ENCODE measurements at regions not wholly inside any gene's neighbourhood (a gene's known extent, or its start where the extent isn't known, plus 50 kb on each side); places are given as distances from the start of the nearest gene placed in this dataset.

GRCh38 chr2:221203125-221203524 is 369.0 kb downstream of the EPHA4 start:
- TF ChIP-seq ZNF512 (tag; IDR thresholded peaks at IDR 0.05) (no peak), POLR3A (IDR thresholded peaks at IDR 0.05; ENCODE audit: borderline replicate concordance, extremely low read depth, insufficient read depth, insufficient read length) (no peak), HMG20B (CRISPR knock-in tag; IDR thresholded peaks at IDR 0.05) (no peak), POU5F1 (IDR thresholded peaks at IDR 0.05; ENCODE audit: borderline replicate concordance, low read depth, low read length, partially characterized antibody) (no peak), E2F1 (CRISPR knock-in tag; IDR thresholded peaks at IDR 0.05) (no peak), MYC (IDR thresholded peaks at IDR 0.05; ENCODE audit: low read depth, low read length) (no peak), MYC (CRISPR knock-in tag; IDR thresholded peaks at IDR 0.05; ENCODE audit: borderline replicate concordance, low read depth) (no peak), ZNF551 (CRISPR knock-in tag; IDR thresholded peaks at IDR 0.05) (no peak), CCAR2 (IDR thresholded peaks at IDR 0.05; ENCODE audit: low read depth, low read length) (no peak), EP400 (IDR thresholded peaks at IDR 0.05) (no peak), ZBTB9 (CRISPR knock-in tag; IDR thresholded peaks at IDR 0.05) (no peak)

Measured in K562 (cell line).